Transverse colon (tissue), 3 donors: ENCODE measurements at regions not wholly inside any gene's neighbourhood (a gene's known extent, or its start where the extent isn't known, plus 50 kb on each side); places are given as distances from the start of the nearest gene placed in this dataset.

Experiments used
- EP300 ChIP-seq: sonication (generic); formaldehyde crosslinking; IDR thresholded peaks from one replicate; pipeline ENCODE4 v1.6.1; 2017; ENCODE audit warnings: antibody characterized with exemption, low read depth
- POLR2A ChIP-seq: fragments of 450-650 bp; IDR thresholded peaks from one replicate; pipeline ENCODE4 v1.6.1; 2016; ENCODE audit warnings: antibody characterized with exemption, mild to moderate bottlenecking, moderate library complexity
- TF ChIP-seq, protein P1 (sequence below), 5 experiments: fragments of 200-600 bp in 3 of 5; fragments of 450-650 bp in 2 of 5; sonication (generic) in 3 of 5; IDR thresholded peaks; 1 replicate in 2 of 5; 2 replicates in 3 of 5; pipeline ENCODE4 v1.5.1; 2016 to 2017; ENCODE audit warnings: antibody characterized with exemption in 5 of 5, inconsistent platforms in 3 of 5, mild to moderate bottlenecking in 2 of 5, moderate library complexity in 1 of 5

DNA sequence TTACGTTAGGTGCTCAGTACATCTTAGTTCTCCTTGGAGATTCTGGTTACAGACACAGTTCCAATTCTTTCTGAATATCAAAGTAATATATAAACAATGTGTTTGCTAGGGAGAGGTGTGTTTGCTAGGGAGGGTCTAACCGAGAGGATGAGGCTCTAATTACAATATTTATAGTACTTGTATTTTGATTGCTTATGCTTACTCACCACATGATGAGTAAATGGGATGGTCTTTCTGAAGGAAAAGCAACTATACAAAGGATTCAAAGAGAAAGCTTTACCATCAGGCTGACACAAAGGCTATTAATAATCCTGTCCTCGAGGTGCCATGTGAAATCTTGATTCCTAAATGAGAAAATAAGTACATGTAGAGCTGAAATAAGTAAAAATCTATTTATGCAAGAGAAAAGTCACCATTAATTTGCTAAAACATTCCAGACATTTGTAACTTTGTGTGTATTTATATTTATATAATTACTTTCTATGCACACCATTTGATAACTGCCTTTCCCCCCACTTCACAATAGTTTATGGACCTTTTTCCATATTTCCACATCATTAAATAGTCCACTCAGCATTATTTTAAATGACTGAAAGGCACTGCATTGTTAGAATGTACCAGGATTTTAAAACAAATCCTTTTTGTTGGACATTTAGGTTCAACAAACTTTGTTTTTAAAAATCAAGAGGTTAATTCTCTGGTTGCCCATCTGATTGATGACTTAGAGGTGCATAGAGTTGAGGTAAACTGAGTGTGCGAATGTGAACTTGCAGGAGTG, 94.5 kb upstream of the FN1 start:
- TF ChIP-seq, protein P1, sequence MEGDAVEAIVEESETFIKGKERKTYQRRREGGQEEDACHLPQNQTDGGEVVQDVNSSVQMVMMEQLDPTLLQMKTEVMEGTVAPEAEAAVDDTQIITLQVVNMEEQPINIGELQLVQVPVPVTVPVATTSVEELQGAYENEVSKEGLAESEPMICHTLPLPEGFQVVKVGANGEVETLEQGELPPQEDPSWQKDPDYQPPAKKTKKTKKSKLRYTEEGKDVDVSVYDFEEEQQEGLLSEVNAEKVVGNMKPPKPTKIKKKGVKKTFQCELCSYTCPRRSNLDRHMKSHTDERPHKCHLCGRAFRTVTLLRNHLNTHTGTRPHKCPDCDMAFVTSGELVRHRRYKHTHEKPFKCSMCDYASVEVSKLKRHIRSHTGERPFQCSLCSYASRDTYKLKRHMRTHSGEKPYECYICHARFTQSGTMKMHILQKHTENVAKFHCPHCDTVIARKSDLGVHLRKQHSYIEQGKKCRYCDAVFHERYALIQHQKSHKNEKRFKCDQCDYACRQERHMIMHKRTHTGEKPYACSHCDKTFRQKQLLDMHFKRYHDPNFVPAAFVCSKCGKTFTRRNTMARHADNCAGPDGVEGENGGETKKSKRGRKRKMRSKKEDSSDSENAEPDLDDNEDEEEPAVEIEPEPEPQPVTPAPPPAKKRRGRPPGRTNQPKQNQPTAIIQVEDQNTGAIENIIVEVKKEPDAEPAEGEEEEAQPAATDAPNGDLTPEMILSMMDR (IDR thresholded peaks at IDR 0.05) = no peak
- TF ChIP-seq POLR2A (no peak), EP300 (no peak)
